ENCODE measurements at regions not wholly inside any gene's neighbourhood (a gene's known extent, or its start where the extent isn't known, plus 50 kb on each side); places are given as distances from the start of the nearest gene placed in this dataset.

DNA sequence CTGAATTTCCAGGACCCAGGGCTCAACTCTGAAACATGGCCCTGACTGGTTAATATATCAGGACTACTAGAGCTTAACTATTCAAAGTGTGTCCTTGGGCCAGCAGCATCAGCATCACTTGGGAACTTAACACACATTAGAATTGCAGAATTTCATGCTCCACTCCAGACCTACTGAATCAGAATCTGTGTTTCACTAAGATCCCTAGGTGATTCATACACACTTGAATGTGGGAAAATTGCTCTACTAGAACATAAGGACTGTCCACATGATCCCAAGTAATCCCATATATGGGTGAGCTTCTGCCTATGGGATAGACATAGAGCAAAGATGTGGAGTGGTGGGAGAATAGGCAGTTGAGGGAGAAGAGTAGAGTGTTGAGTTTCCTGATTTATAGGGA lies 192.5 kb upstream of the CLNK start:
- no peak for TF ChIP-seq POLR2A (IDR thresholded peaks at IDR 0.05)
- TF ChIP-seq, protein P1, sequence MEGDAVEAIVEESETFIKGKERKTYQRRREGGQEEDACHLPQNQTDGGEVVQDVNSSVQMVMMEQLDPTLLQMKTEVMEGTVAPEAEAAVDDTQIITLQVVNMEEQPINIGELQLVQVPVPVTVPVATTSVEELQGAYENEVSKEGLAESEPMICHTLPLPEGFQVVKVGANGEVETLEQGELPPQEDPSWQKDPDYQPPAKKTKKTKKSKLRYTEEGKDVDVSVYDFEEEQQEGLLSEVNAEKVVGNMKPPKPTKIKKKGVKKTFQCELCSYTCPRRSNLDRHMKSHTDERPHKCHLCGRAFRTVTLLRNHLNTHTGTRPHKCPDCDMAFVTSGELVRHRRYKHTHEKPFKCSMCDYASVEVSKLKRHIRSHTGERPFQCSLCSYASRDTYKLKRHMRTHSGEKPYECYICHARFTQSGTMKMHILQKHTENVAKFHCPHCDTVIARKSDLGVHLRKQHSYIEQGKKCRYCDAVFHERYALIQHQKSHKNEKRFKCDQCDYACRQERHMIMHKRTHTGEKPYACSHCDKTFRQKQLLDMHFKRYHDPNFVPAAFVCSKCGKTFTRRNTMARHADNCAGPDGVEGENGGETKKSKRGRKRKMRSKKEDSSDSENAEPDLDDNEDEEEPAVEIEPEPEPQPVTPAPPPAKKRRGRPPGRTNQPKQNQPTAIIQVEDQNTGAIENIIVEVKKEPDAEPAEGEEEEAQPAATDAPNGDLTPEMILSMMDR (IDR thresholded peaks at IDR 0.05) = no peak
